Body of pancreas (tissue), 4 donors: ENCODE measurements at regions not wholly inside any gene's neighbourhood (a gene's known extent, or its start where the extent isn't known, plus 50 kb on each side); places are given as distances from the start of the nearest gene placed in this dataset.

ENCODE experiments used
- CTCF ChIP-seq, 7 experiments: fragments of 450-650 bp in 4 of 7; fragments of 200-600 bp in 3 of 7; sonication (generic) in 3 of 7; IDR thresholded peaks; one replicate each; pipeline ENCODE4 v1.5.1; 2016 to 2019; ENCODE audit warnings: antibody characterized with exemption in 7 of 7
- POLR2A ChIP-seq, 3 donors: fragments of 450-650 bp; IDR thresholded peaks; one replicate each; pipeline ENCODE4 v1.6.1; 2016; ENCODE audit warnings: antibody characterized with exemption in 3 of 3, mild to moderate bottlenecking in 2 of 3

- TF ChIP-seq CTCF (IDR thresholded peaks at IDR 0.05), result no peak
- no peak for TF ChIP-seq POLR2A (IDR thresholded peaks at IDR 0.05)
Observed at GRCh38 chr3:13710251-13710650, 161.3 kb downstream of the FBLN2 start.
